RWPE1 (cell line): ENCODE measurements at regions not wholly inside any gene's neighbourhood (a gene's known extent, or its start where the extent isn't known, plus 50 kb on each side); places are given as distances from the start of the nearest gene placed in this dataset.
"Not testable (repeated sequence)": the region's sequence is repeated elsewhere in the genome, so short reads cannot be mapped to it uniquely, and the experiment has no call there.

Source experiments
- CTCF ChIA-PET: fragments of 350-600 bp; sonication (Branson Sonifier 250); formaldehyde crosslinking; extraction: SDS; loops from one replicate; lab custom pipeline; 2021; lab: Yijun Ruan, JAX
- POLR2A ChIA-PET: fragments of 400-600 bp; formaldehyde crosslinking; extraction: SDS; loops from one replicate; lab custom pipeline; 2020; ENCODE audit warnings: antibody characterized with exemption; ENCODE audit not compliant: low non-redundant PET; lab: Yijun Ruan, JAX
- DNase-seq: peaks from one replicate; pipeline ENCODE4 v3.0.0; 2012; ENCODE audit warnings: low spot score
- H3K27ac ChIP-seq: fragments of 450-650 bp; 2 replicates; pipeline ENCODE4 v1.5.1; 2017
- CTCF ChIP-seq: fragments of 450-650 bp; conservative IDR thresholded peaks from 2 replicates; pipeline ENCODE4 v1.5.1; 2017; ENCODE audit warnings: low read depth, mild to moderate bottlenecking

DNA sequence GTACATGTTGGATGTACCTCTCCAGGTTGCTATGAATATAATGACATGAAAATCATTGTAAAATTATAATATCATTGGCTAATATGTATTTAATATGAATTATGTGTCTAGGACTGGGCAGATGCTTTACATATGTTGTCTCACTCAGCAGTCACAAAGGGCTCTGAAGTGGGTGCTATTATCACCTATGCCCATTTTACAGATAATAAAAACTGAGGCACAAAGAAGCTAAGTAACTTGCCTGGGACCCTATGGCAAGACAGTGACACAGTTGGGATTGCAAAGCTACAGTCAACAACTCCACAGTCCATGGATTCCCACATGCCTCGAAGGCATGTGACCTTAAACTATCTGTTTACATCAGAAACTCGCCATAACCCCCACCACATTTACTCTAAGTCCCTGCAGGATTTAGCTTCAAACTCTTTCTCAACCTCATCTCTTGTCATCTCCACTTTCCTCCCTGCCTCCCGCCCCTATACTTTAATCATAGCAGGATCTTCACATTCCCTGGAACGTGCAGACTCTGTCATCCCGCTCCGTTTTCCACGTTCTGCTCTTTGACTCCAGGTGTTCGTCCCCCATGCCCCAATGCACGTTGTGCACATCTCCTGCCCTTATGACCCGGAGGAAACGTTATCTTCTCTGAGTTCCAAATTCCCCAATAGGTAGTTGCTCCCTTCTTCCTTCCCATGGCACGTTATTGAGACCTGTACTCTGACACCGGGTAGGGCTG is 143.0 kb upstream of the NRIP1 start:
- ChIA-PET CTCF (no interaction called here), POLR2A (no interaction called here)
- no peak overlapping the region for H3K27ac ChIP-seq
- no peak for TF ChIP-seq CTCF
- DNase-seq, result no peak

GRCh38 chr21:15208786-15209185 is 144.0 kb upstream of the NRIP1 start:
- TF ChIP-seq CTCF, result no peak
- no peak overlapping the region for H3K27ac ChIP-seq
- CTCF ChIA-PET, result interaction anchor here (0.6 kb wide), 1 partner anchor 196 kb away, joined by 4 read pairs; no protein-coding TSS in a partner anchor
- DNase-seq, result no peak
- POLR2A ChIA-PET, result no interaction called here

DNA sequence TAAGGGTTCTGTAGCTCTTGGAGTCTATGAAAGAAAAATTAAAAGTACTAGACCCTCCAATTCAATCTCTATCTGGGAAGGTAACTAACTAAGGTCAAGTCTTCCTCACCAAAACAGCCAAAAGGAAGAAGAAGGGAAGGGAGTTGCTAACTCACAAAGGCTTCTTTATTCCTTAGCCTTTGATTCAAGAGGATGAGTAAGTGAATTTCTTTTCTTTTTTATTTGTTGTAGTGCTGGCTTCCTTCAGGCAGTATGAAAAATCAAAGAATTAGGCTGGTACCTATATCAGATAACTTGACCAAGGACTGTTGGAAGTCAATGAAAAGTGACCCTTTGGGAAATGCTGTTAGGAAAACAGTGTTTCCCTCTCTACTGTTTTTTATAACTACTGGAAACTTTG is 144.4 kb upstream of the NRIP1 start:
- POLR2A ChIA-PET, result no interaction called here
- no peak for TF ChIP-seq CTCF
- no peak overlapping the region for H3K27ac ChIP-seq
- CTCF ChIA-PET, result interaction anchor here (0.6 kb wide), 1 partner anchor 195 kb away, joined by 4 read pairs; no protein-coding TSS in a partner anchor
- no peak for DNase-seq

GRCh38 chr21:15210235-15210678 is 145.5 kb upstream of the NRIP1 start:
- ChIA-PET POLR2A (no interaction called here), CTCF (no interaction called here)
- H3K27ac ChIP-seq, result peak overlapping the region; percentile 45; the same call in 1 of the 2 replicates
- DNase-seq, result peak; percentile 87
- TF ChIP-seq CTCF, result no peak

GRCh38 chr21:15211491-15212133 is 146.8 kb upstream of the NRIP1 start:
- TF ChIP-seq CTCF, result no peak
- H3K27ac ChIP-seq, result no peak overlapping the region
- DNase-seq, result no peak
- ChIA-PET POLR2A (no interaction called here), CTCF (no interaction called here)

DNA sequence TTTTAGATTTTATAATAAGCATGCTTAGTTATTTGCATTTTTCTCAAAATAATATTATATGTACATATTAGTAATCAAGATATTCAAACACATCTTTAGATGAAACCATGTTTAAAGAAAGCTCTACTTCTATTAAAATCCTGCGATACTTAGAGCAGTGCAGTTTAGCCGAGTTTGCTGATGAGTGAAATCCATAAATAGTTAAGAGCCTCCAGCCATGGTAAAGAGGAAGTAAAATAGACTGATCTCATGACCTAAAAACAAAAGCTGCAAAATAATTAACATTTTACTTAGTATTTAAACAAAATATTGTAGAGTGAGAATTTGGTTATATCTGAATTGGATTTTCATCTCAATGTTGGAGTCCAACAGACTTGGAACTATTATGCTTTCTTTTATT is 147.4 kb upstream of the NRIP1 start:
- DNase-seq, result no peak
- CTCF ChIA-PET, result no interaction called here
- POLR2A ChIA-PET, result no interaction called here

DNA sequence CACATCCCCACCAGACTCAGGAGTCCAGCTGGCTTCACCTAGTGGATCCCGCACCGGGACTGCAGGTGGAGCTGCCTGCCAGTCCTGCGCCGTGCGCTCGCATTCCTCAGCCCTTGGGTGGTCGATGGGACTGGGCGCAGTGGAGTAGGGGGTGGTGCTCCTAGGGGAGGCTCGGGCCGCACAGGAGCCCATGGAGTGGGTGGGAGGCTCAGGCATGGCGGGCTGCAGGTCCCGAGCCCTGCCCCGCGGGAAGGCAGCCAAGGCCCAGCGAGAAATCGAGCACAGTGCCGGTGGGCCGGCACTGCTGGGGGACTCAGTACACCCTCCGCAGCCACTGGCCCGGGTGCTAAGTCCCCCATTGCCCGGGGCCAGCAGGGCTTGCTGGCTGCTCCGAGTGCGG is 153.7 kb upstream of the NRIP1 start:
- POLR2A ChIA-PET, H3K27ac ChIP-seq, DNase-seq, CTCF ChIA-PET: not testable (repeated sequence)

More for the DNA sequence above, 147.4 kb upstream of the NRIP1 start:
- H3K27ac ChIP-seq, result no peak overlapping the region
- no peak for TF ChIP-seq CTCF
